Erythroblast (primary cell): ENCODE measurements at regions not wholly inside any gene's neighbourhood (a gene's known extent, or its start where the extent isn't known, plus 50 kb on each side); places are given as distances from the start of the nearest gene placed in this dataset.
A peak's percentile ranks its signal among the peaks of the same experiment; 100 is the strongest.

ENCODE experiments used
- DNase-seq, 2 experiments: peaks; one replicate each; lab custom pipeline; 2025; lab: John Stamatoyannopoulos, UW
- GATA1 ChIP-seq: IDR thresholded peaks from 2 replicates; pipeline ENCODE4 v1.6.1; 2011; ENCODE audit warnings: low read depth, mild to moderate bottlenecking, control low read depth, low read length, moderate library complexity
- POLR2A ChIP-seq: IDR thresholded peaks from 2 replicates; pipeline ENCODE4 v1.6.1; 2011; ENCODE audit warnings: mild to moderate bottlenecking, low read length

DNA sequence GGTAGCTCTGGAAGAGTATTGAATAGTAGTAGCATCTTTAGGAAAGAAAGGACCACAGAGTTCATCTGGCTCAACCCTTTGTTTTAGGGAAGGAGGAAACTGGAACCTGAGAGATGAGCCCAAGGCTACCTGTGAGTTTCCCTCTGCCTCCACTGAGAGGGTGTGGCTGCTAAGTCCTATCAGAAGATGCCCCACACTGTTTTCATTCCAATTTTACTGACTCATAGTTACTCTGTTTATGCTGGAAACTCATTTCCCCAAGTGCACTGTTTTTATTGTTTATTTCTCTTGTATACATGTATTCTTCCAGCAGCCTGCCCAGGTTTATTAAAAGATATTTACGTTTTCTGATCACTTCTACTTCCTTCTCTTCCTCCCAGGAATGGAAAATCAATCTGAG is 127.4 kb upstream of the ARHGAP5 start:
- peak in 1 of 2 experiments; percentile 30 for DNase-seq
- TF ChIP-seq POLR2A: no peak
- no peak for TF ChIP-seq GATA1

- no peak for DNase-seq
- TF ChIP-seq POLR2A (no peak), GATA1 (no peak)
Measured at GRCh38 chr14:31950331-31950730, 126.8 kb upstream of the ARHGAP5 start.

GRCh38 chr14:31950764-31951637 is 126.1 kb upstream of the ARHGAP5 start:
- peak in 1 of 2 experiments; percentile 14 for DNase-seq
- TF ChIP-seq GATA1 (no peak), POLR2A (no peak)

- TF ChIP-seq POLR2A (no peak), GATA1 (no peak)
- no peak for DNase-seq
Measured at GRCh38 chr14:31951638-31951964, 125.5 kb upstream of the ARHGAP5 start.

DNA sequence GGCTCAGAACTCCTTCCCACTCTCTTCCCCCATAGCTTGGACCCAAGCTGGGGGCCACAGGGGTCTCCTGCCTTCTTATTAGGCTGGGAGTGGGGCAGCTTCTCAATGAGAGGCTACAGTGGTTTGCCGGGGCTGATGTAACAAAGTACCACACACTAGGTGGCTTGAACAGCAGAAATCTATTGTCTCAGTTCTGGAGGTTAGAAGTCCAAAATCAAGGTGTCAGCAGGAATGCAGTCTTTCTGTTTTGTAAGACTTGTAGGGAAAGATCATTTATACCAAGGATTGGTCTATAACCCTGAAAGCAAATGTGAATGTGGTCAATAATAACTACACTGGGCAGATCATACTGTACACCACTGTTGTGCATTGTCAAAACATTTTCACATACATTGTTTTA is 124.5 kb upstream of the ARHGAP5 start:
- no peak for TF ChIP-seq POLR2A
- no peak for TF ChIP-seq GATA1
- DNase-seq: no peak

- DNase-seq: no peak
- no peak for TF ChIP-seq GATA1
- no peak for TF ChIP-seq POLR2A
Measured at GRCh38 chr14:31953210-31953609, 123.9 kb upstream of the ARHGAP5 start.

GRCh38 chr14:31954991-31955390 is 122.1 kb upstream of the ARHGAP5 start:
- DNase-seq: no peak
- TF ChIP-seq GATA1 (no peak), POLR2A (no peak)

- no peak for DNase-seq
- TF ChIP-seq POLR2A (no peak), GATA1 (no peak)
Measured at GRCh38 chr14:31955936-31956579, 121.0 kb upstream of the ARHGAP5 start.

DNA sequence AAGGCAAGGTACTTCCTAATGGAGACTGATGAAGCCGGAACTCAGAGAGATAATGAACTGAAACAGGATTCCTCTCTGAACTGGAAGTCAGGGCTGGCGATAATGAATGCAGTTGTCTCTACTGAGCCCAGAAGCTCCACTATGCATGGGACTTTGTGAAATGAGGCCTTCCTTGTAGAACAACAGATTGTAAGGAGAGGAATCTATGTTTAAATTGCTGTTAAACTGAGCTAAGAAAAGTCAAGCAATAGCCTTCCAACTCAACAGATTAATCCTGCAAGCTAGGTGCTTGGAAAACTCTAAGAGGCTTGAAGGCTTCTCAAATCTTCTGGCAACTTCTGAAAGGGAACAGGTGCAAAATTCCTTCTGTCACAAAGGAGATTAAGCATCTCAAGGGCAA is 119.5 kb upstream of the ARHGAP5 start:
- TF ChIP-seq GATA1 (no peak), POLR2A (no peak)
- DNase-seq: no peak

DNA sequence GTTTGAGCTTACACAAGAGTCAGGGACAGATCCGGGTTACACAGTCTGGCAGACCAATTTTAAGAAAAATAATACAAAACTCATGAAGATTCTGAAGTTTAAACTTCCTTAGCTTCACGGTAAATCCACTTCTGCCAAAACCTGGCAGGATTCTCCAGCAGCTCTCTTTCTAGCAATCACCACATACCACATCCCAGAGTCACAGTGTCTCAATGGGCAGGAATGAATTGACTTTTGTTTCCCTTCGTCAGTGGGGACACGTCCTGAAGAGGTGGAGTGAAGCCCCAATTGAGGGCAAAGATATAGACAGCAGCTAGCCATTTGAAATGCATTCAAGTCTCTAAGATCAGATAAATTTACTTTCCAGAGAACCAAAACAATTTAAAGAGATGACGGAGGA is 117.1 kb upstream of the ARHGAP5 start:
- no peak for DNase-seq
- TF ChIP-seq GATA1 (no peak), POLR2A (no peak)

GRCh38 chr14:31961896-31962295 is 115.2 kb upstream of the ARHGAP5 start:
- DNase-seq: no peak
- TF ChIP-seq GATA1 (no peak), POLR2A (no peak)

GRCh38 chr14:31962920-31963319 is 114.2 kb upstream of the ARHGAP5 start:
- no peak for TF ChIP-seq GATA1
- no peak for DNase-seq

DNA sequence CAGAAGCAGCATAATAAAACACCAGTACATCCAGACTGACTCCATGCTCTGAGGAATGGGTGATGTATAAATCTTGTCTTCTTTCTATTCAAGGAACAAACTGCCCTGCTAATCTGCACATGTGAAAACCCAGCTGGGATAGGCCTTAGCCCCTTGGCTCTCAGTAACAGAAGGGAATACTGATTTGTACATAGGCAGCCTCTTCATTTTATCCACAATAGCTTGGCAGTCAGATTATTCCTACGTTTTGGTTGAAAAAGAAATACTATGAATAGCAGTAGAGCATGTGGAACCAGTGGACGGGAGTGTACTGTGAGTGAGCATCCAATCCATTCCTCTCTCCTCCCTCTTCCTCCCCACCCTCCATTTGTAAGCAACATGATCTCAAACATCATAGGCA is 113.5 kb upstream of the ARHGAP5 start:
- no peak for TF ChIP-seq POLR2A
- no peak for TF ChIP-seq GATA1
- DNase-seq: no peak

GRCh38 chr14:31964490-31964889 is 112.6 kb upstream of the ARHGAP5 start:
- DNase-seq: no peak
- TF ChIP-seq GATA1 (no peak), POLR2A (no peak)

- no peak for DNase-seq
- no peak for TF ChIP-seq POLR2A
- no peak for TF ChIP-seq GATA1
Measured at GRCh38 chr14:31965071-31965734, 111.9 kb upstream of the ARHGAP5 start.
